GM12878 (cell line): ENCODE measurements at regions not wholly inside any gene's neighbourhood (a gene's known extent, or its start where the extent isn't known, plus 50 kb on each side); places are given as distances from the start of the nearest gene placed in this dataset.

ENCODE experiments used
- BRCA1 ChIP-seq: IDR thresholded peaks from 2 replicates; pipeline ENCODE4 v1.6.1; 2011; ENCODE audit warnings: low read depth, low read length, improper control_type of control experiment
- CBFB ChIP-seq: IDR thresholded peaks from 2 replicates; pipeline ENCODE4 v1.6.1; 2016; ENCODE audit warnings: antibody characterized with exemption, low read depth
- DPF2 ChIP-seq: fragments of 450-650 bp; IDR thresholded peaks from 2 replicates; pipeline ENCODE4 v1.6.1; 2017; ENCODE audit warnings: mild to moderate bottlenecking
- EZH2 ChIP-seq: IDR thresholded peaks from 2 replicates; pipeline ENCODE4 v1.6.1; 2012; ENCODE audit warnings: low read depth, mild to moderate bottlenecking, control low read depth, inconsistent platforms, low read length, borderline replicate concordance; ENCODE audit not compliant: control insufficient read depth
- POLR2A ChIP-seq: IDR thresholded peaks from 2 replicates; pipeline ENCODE4 v1.6.1; 2011; ENCODE audit warnings: low read depth, mild to moderate bottlenecking, low read length
- POLR2AphosphoS5 ChIP-seq: IDR thresholded peaks from 2 replicates; pipeline ENCODE4 v1.6.1; 2011; ENCODE audit warnings: mild to moderate bottlenecking, low read length, inconsistent platforms
- RAD51 ChIP-seq: fragments of 450-650 bp; IDR thresholded peaks from 2 replicates; pipeline ENCODE4 v1.6.1; 2016; ENCODE audit warnings: moderate library complexity, mild to moderate bottlenecking, inconsistent platforms
- SP1 ChIP-seq: IDR thresholded peaks from one replicate; pipeline ENCODE4 v1.6.1; 2011; ENCODE audit warnings: low read depth, low read length
- SUZ12 ChIP-seq: fragments of 200-600 bp; sonication (generic); IDR thresholded peaks from one replicate; pipeline ENCODE4 v1.6.1; 2018; ENCODE audit warnings: antibody characterized with exemption, mild to moderate bottlenecking; ENCODE audit not compliant: unreplicated experiment
- ZNF384 ChIP-seq: IDR thresholded peaks from 2 replicates; pipeline ENCODE4 v1.6.1; 2012; ENCODE audit warnings: low read depth, mild to moderate bottlenecking, low read length, improper control_type of control experiment, borderline replicate concordance

- TF ChIP-seq DPF2 (no peak), RAD51 (no peak), SP1 (no peak), SUZ12 (no peak), EZH2 (no peak), POLR2AphosphoS5 (no peak), ZNF384 (no peak), CBFB (no peak), POLR2A (no peak), BRCA1 (no peak)
Measured at GRCh38 chr1:213383465-213383864, 332.4 kb downstream of the RPS6KC1 start.
